Lower lobe of right lung (tissue), 2 donors: ENCODE measurements at regions not wholly inside any gene's neighbourhood (a gene's known extent, or its start where the extent isn't known, plus 50 kb on each side); places are given as distances from the start of the nearest gene placed in this dataset.

Experiments
- ATAC-seq, 2 donors: fragments of 200-7000 bp; cut with Tn5 transposase; one replicate each; pipeline ENCODE4 v1.9.1; 2020 to 2022; ENCODE audit warnings: mild to moderate bottlenecking in 2 of 2, moderate library complexity in 2 of 2
- DNase-seq: peaks from one replicate; pipeline ENCODE4 v3.0.0-alpha.2; 2020
- H3K27ac ChIP-seq: fragments of 200-600 bp; one replicate; pipeline ENCODE4 v1.8.0; 2022
- H3K27me3 ChIP-seq: fragments of 200-600 bp; one replicate; pipeline ENCODE4 v1.8.0; 2022; ENCODE audit warnings: low read depth
- H3K36me3 ChIP-seq: fragments of 200-600 bp; one replicate; pipeline ENCODE4 v1.8.0; 2022; ENCODE audit warnings: mild to moderate bottlenecking
- H3K4me1 ChIP-seq: fragments of 200-600 bp; one replicate; pipeline ENCODE4 v1.8.0; 2022
- H3K4me3 ChIP-seq: fragments of 200-600 bp; one replicate; pipeline ENCODE4 v1.8.0; 2022; ENCODE audit warnings: mild to moderate bottlenecking
- H3K9me3 ChIP-seq: fragments of 200-600 bp; one replicate; pipeline ENCODE4 v1.8.0; 2022
- intact Hi-C: fragments of 100-400 bp; cut with DNase I; formaldehyde crosslinking; loops from one replicate; pipeline ENCODE4 v1.11.0; 2022
- TF ChIP-seq, protein P1 (sequence below): fragments of 200-600 bp; IDR thresholded peaks from one replicate; pipeline ENCODE4 v1.8.0; 2022; ENCODE audit warnings: antibody characterized with exemption, mild to moderate bottlenecking
- donor health status: DM: no; HTN: yes; CAD: no; lungs with severe emphysema.

- Histone ChIP-seq H3K9me3 (no peaks in the 10 kb centered on the region), H3K27ac (no peak overlapping the region), H3K4me3 (no peak overlapping the region), H3K4me1 (no peaks in the 10 kb centered on the region), H3K36me3 (no peaks in the 10 kb centered on the region), H3K27me3 (no peaks in the 10 kb centered on the region)
- TF ChIP-seq, protein P1, sequence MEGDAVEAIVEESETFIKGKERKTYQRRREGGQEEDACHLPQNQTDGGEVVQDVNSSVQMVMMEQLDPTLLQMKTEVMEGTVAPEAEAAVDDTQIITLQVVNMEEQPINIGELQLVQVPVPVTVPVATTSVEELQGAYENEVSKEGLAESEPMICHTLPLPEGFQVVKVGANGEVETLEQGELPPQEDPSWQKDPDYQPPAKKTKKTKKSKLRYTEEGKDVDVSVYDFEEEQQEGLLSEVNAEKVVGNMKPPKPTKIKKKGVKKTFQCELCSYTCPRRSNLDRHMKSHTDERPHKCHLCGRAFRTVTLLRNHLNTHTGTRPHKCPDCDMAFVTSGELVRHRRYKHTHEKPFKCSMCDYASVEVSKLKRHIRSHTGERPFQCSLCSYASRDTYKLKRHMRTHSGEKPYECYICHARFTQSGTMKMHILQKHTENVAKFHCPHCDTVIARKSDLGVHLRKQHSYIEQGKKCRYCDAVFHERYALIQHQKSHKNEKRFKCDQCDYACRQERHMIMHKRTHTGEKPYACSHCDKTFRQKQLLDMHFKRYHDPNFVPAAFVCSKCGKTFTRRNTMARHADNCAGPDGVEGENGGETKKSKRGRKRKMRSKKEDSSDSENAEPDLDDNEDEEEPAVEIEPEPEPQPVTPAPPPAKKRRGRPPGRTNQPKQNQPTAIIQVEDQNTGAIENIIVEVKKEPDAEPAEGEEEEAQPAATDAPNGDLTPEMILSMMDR: no peak
- no peak for DNase-seq
- intact Hi-C loops: no loop called here
- no peak for ATAC-seq
Observed at GRCh38 chr2:76270096-76270710, 559.5 kb upstream of the GCFC2 start.

DNA sequence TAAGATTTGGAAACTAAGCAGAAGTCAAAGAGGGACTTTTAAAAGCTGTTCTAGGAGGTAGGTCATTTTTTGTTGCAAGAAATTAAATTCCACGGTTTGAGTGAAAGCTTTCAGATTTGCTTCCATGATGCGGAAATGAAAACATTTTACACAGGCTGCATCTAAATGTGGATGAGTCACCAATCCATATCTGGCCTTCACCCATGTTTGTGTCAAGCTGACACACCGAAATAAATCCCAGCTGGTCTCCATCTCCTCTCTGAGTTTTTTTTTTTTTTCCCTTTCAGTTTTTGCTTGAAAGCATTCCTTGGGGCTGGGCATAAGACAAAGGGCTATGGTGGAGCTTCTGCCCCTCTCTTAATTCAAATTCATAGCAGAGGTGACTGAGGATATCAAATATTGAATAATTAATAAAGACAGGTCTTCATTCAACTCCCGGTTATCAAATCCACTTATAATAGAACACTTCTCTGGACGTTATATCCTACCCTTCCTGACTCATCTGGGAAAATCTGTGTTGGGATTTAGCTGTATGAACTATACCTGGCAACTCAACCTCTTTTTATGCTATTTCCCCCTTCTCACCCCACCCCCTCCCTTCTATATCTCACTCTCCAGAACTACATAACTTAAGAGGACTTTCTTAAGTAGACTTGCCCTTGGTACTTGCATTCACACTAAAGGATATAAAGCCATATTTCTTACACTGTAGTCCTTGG is 558.3 kb upstream of the GCFC2 start:
- H3K27me3 ChIP-seq: no peaks in the 10 kb centered on the region
- ATAC-seq (no peak), DNase-seq (no peak)
- no peaks in the 10 kb centered on the region for H3K4me1 ChIP-seq
- TF ChIP-seq, protein P1: no peak
- H3K27ac ChIP-seq: no peak overlapping the region
- H3K36me3 ChIP-seq: no peaks in the 10 kb centered on the region
- no peaks in the 10 kb centered on the region for H3K9me3 ChIP-seq
- H3K4me3 ChIP-seq: no peak overlapping the region
- intact Hi-C loops: no loop called here

DNA sequence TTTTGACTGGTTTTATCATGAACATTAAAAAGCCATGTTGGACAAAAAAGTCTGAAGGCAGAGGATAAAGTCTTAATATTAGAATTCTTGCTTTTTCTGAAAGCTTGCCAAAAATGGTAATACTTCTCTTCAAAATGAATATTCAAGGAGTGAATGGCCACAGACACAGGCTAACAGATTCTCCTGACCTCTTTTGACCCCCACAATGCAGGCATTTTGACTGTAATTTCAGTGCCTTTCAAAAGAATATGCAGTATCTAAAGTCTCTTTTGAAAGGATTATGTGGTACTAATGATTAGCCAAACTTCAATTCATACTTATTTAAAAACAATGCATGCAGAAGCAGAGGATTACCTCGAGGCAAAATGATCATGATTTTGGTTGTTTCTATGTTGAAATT is 557.8 kb upstream of the GCFC2 start:
- Histone ChIP-seq H3K27ac (no peak overlapping the region), H3K27me3 (no peaks in the 10 kb centered on the region), H3K4me3 (no peak overlapping the region), H3K36me3 (no peaks in the 10 kb centered on the region), H3K4me1 (no peaks in the 10 kb centered on the region), H3K9me3 (no peaks in the 10 kb centered on the region)
- intact Hi-C loops: no loop called here
- no peak for ATAC-seq
- TF ChIP-seq, protein P1: no peak
- DNase-seq: no peak

GRCh38 chr2:76257802-76258201 is 547.1 kb upstream of the GCFC2 start:
- DNase-seq (no peak), ATAC-seq (no peak)
- intact Hi-C loops: no loop called here
- Histone ChIP-seq H3K27me3 (no peaks in the 10 kb centered on the region), H3K4me1 (no peaks in the 10 kb centered on the region), H3K27ac (no peak overlapping the region), H3K9me3 (no peaks in the 10 kb centered on the region), H3K36me3 (no peaks in the 10 kb centered on the region), H3K4me3 (no peak overlapping the region)
- TF ChIP-seq, protein P1: no peak

- ATAC-seq: no peak
- no peaks in the 10 kb centered on the region for H3K27me3 ChIP-seq
- no peak for DNase-seq
- no peaks in the 10 kb centered on the region for H3K4me1 ChIP-seq
- no peak overlapping the region for H3K4me3 ChIP-seq
- TF ChIP-seq, protein P1: no peak
- H3K27ac ChIP-seq: no peak overlapping the region
- intact Hi-C loops: no loop called here
- no peaks in the 10 kb centered on the region for H3K9me3 ChIP-seq
- H3K36me3 ChIP-seq: no peaks in the 10 kb centered on the region
Observed at GRCh38 chr2:76256458-76257088, 545.9 kb upstream of the GCFC2 start.
